Fibroblast of peridontal ligament (primary cell): ENCODE measurements at regions not wholly inside any gene's neighbourhood (a gene's known extent, or its start where the extent isn't known, plus 50 kb on each side); places are given as distances from the start of the nearest gene placed in this dataset.

Experiments
- DNase-seq: peaks from one replicate; pipeline ENCODE4 v3.0.0-alpha.2; 2010; ENCODE audit errors: extremely low read depth

DNA sequence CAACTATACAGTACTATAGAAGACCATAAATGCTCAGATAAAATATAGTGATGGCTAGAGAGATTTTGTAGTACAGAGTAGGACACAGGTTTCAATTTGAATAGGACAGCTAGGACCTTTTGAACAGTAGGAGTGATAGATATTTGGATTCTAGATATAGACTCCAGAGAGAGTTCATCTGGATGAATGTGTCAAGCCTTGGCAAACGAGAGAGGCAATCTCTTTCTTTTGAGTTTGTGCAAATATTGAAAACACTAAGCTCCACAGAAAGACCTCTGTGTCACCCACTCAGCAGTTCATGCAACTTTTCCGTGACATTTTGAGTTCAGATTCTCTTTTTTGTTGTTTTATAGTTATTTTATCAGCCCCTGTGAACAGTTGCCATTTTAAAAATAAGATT, 834.3 kb upstream of the COBL start:
- no peak for DNase-seq

DNA sequence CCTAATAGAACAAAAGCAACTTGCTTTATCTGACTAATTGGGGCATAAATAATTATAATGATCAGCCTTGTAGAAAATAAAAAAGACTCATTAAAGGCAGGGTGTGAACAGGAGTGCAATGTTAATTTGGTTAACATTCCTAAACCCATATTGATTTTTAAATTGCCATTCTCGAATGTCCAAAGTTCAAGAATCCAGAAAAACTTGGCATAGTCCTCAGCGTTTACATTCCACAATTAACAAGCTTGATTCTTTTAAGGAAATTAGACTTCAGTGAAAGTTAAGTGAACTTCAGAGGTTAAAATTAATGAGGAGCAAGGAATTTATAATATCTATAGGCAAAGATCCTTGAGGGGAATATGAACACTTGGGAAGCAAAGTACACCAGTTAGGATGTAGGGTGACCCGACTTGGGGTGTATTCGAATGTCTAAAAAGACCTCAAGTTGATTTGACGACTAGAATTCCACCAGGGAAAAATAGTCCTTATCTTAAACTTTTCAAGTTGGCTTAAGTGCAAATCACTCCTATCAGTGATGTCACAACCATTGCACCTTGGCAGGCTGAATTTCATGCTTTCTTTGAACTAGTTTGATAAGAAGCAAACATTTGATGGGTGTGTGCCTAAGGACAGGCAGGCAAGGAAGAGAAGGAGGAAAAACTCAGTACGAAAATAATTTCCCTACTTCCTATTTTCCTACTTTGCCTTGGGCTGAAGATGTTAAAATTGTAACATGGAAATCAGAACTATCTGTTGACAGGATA, 830.4 kb upstream of the COBL start:
- no peak for DNase-seq

DNA sequence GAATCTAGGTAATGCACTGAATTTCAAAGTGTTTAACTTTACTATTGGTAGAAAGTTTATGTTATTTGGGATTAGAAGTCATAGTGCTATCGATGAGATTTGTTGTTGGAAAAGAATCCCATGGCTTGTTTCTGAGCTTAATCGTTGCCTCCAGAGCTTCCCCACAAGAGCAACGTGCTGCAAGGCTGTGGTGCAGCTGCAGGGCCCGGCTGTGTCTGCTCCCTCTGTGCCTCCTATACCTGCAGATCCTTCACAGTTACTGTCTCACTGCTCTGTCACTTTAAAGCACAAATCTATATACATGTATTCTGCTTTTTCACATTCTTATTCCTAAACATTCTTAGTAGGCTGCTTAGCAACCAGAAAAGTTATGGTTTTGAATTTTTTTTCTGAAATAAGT, 826.6 kb upstream of the COBL start:
- DNase-seq: no peak

DNA sequence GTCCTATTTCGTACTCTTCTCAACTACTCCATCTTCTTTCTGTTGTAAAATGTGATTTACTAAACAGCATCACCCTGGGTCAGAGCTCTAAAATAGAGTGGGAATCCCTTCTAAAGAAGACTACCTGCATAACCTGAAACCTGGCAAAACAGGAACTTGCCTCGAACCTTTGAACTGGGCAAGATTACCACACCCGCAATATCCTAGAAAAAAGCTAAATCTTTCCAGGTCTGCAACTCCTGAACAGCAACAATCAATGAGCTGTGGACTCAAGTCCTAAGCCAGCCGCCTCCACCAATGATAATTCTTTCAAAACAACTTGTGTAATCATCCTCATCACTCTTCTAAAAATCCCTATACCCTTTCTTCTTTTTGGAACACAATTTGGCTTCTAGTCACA, 824.2 kb upstream of the COBL start:
- DNase-seq: no peak

- no peak for DNase-seq
Observed at GRCh38 chr7:52135403-52135802, 818.8 kb upstream of the COBL start.

GRCh38 chr7:52129278-52129677, 812.7 kb upstream of the COBL start:
- no peak for DNase-seq

- no peak for DNase-seq
Observed at GRCh38 chr7:52120912-52121311, 804.3 kb upstream of the COBL start.

GRCh38 chr7:52119537-52119936, 802.9 kb upstream of the COBL start:
- DNase-seq: no peak

- no peak for DNase-seq
Observed at GRCh38 chr7:52114509-52114908, 797.9 kb upstream of the COBL start.

DNA sequence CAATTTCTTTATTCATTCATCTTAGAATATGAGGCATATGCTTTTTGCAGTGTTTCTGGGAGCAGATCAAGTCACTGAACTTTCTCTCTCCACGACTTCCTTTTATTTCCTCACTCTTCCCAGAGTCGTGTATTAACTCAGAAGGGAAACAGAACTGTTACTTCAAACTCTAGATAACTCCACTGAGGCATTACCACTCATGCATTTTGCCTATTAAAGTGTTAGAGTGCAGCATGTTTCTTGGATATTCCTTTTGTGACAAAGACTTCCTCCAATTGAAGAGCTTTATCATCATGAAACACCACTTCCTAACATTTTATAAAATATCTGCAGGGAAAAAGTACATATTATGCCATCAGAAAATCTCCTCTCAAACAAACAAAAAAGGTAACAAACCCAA, 797.4 kb upstream of the COBL start:
- DNase-seq: no peak

DNA sequence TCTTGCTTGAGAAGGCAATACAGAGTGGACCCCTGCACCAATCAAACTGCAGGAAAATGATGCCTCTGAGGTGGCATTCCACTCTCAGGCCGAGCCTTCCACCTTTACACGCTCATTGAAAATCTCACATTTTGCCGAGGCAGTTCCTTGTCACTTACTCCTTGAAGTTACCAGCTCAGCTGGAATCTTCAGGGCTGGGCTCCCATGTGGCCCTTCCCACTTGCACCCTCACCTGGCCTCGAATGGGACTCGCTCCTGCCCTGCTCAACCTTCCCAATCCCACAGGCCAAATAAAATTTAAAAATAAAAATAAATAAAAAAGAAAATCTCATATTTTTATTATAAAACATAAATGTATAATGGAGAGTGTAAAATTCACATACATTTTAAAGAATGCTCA, 790.7 kb upstream of the COBL start:
- DNase-seq: no peak

GRCh38 chr7:52095861-52096260, 779.3 kb upstream of the COBL start:
- DNase-seq: no peak

DNA sequence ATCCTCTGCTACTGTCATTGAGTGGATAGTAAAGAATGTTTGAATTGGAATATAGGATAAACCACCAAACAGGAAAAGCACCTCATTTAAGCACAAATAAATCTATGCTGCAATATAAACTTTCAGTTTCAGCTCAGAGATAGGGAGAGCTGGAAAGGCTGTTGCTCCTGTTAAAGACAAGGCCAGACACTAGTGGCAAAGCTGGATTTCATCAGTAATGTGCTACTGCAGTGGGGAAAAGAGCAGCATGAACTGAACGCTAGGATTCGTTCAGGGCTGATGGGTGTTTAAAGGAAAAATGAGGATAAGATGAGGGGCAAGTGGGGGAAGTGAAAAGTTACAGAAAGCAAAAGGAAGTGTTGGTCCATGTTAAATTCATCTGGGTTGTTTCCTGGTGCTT, 775.4 kb upstream of the COBL start:
- DNase-seq: no peak

DNA sequence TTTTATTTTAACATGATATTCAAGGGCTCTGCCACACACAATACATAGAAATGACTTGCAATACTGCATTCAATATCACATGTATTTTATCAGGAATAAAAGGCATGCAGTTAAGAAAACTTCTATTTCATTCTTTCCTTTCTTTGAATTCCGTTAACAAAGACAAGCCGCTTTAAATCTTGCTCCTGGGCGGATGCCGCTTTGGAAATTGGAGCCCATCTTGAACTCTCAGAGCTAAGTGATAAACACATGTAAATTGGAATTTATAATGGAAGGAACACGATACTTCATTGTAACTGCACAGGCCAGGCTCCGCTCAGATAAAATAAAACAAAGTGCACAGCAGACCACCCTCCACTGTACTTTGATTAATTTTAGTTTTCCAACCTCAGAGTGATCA, 774.5 kb upstream of the COBL start:
- DNase-seq: no peak

GRCh38 chr7:52088008-52088901, 771.6 kb upstream of the COBL start:
- no peak for DNase-seq

DNA sequence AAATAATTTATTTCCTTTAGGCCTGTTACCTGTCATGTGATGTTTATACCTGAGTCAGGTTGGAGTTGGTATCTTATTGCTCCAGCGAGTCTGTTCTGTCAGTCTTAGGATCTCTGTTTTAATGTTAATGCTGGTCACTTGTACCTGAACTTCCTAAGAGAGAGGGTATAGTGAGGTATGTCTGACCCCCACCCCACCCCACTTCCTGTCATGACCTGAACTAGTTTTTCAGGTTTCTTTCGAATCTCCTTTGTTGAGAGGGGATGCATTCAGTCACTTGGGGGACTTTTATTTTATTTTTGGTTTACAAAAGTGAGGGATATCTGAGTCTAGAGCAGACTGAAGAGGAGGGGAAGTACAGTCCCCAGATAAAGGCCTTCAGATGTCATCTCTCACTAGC, 769.0 kb upstream of the COBL start:
- no peak for DNase-seq

GRCh38 chr7:52080493-52080892, 763.9 kb upstream of the COBL start:
- DNase-seq: no peak

DNA sequence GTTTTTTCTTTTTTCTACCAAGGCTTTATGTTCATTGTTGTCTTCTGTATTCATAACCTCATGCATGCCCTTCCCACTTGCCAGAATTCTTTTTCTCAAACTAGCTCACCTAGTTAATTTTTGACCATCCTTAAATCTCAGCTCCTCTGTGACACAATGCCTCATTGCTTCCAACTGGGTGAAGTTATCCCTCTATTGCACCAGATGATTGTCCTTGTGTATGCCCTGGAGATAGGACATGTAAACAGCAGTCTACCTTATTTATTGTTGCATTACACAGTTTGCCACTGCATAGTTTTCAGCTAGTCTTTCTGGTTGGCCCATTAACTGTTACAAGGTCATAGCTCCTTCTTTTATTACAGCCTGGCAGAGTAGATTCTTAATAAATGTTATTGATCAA, 763.1 kb upstream of the COBL start:
- DNase-seq: no peak

GRCh38 chr7:52077571-52077970, 761.0 kb upstream of the COBL start:
- no peak for DNase-seq

- no peak for DNase-seq
Observed at GRCh38 chr7:52074912-52075311, 758.3 kb upstream of the COBL start.

DNA sequence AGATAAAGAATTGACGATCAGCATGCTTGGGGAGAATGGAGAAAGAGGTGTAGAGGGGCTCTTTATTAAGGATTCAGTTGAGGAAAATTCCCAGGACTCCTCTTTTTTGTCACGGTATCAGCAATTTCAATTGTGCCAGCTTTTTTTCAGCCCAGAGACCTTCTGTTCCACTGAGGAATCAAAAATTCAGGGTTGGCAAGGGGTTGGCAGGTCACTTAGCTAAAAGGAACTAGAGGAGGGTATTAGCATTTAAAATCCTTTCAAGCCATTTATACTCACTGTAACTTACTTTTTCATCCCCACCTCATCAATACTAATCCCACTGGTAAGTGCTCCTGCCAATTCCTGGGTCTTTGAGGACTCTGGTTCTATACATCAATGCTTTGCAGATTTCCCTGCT, 757.5 kb upstream of the COBL start:
- no peak for DNase-seq

DNA sequence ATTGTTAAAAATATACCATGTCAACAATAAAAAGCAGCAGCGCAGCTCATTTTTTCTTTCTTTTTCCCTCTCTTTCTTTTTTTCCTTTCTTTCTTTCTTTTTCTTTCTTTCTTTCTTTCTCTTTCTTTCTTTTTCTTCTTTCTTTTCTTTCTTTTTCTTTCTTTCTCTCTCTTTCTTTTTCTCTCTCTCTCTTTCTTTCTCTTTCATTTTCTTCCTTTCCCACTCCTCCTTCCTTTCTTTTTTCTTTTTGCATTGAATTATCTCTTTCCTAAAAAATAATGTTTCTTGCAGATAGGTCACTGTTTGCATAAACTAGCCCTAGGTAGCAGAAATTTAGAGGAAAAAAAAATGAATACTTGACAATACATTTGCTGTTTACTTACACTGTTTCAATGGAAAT, 755.1 kb upstream of the COBL start:
- no peak for DNase-seq

DNA sequence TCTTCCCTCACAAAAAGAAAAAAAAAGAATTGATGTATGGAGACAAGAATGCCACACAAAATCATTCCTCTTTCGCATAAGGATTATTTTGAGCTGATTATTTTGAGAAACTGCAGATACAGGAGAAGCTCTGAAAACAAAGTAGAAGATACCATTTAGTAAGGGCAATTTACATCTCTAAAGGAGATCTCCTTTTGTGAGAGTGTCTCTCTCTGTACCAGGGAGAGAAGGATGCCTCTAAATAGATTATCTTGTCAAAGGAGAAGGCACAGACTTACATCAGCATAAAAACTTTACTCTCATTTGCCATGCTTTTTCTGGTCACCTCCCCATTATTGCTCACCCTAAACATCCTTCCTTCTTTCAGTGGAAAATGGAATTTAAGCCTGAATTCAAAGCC, 747.9 kb upstream of the COBL start:
- DNase-seq: no peak
